HCT116 (cell line): ENCODE measurements at regions not wholly inside any gene's neighbourhood (a gene's known extent, or its start where the extent isn't known, plus 50 kb on each side); places are given as distances from the start of the nearest gene placed in this dataset.

ENCODE experiments used
- CEBPB ChIP-seq: IDR thresholded peaks from 2 replicates; pipeline ENCODE4 v1.6.1; 2012; ENCODE audit warnings: low read depth
- CTCF ChIP-seq, 3 experiments: fragments of 200-600 bp in 1 of 3; sonication (generic) in 1 of 3; IDR thresholded peaks in 2 of 3; conservative IDR thresholded peaks in 1 of 3; 2 replicates each; pipeline ENCODE4 v1.5.1; 2012 to 2017; ENCODE audit warnings: low read depth in 2 of 3, low read length in 2 of 3, antibody characterized with exemption in 1 of 3, borderline replicate concordance in 1 of 3, control low read depth in 1 of 3, mild to moderate bottlenecking in 1 of 3, mixed read lengths in 1 of 3, mixed run types in 1 of 3, moderate library complexity in 1 of 3; ENCODE audit not compliant: insufficient read depth in 1 of 3
- EZH2 ChIP-seq: fragments of 200-600 bp; sonication (generic); IDR thresholded peaks from 2 replicates; pipeline ENCODE4 v1.6.1; 2017; ENCODE audit warnings: antibody characterized with exemption, mixed run types
- EZH2phosphoT487 ChIP-seq: fragments of 200-600 bp; IDR thresholded peaks from 2 replicates; pipeline ENCODE4 v1.6.1; 2018; ENCODE audit warnings: antibody characterized with exemption, borderline replicate concordance
- POLR2A ChIP-seq: IDR thresholded peaks from 2 replicates; pipeline ENCODE4 v1.7.0; 2011; ENCODE audit warnings: borderline replicate concordance; ENCODE audit not compliant: insufficient read depth, insufficient read length; ENCODE audit errors: extremely low read depth
- POLR2AphosphoS5 ChIP-seq: IDR thresholded peaks from 2 replicates; pipeline ENCODE4 v1.6.1; 2011; ENCODE audit warnings: mild to moderate bottlenecking, low read depth, low read length, moderate library complexity
- RAD21 ChIP-seq: IDR thresholded peaks from 2 replicates; pipeline ENCODE4 v1.6.1; 2012; ENCODE audit warnings: low read depth, mild to moderate bottlenecking
- SIN3A ChIP-seq: IDR thresholded peaks from 2 replicates; pipeline ENCODE4 v1.6.1; 2012; ENCODE audit warnings: low read depth
- SRF ChIP-seq: IDR thresholded peaks from 2 replicates; pipeline ENCODE4 v1.6.1; 2012; ENCODE audit warnings: low read depth
- ZBTB33 ChIP-seq: IDR thresholded peaks from 2 replicates; pipeline ENCODE4 v1.6.1; 2011; ENCODE audit warnings: mild to moderate bottlenecking, low read length, moderate library complexity; ENCODE audit not compliant: insufficient replicate concordance; ENCODE audit errors: extremely low read depth

GRCh38 chr9:26319859-26320258, 572.7 kb downstream of the CAAP1 start:
- no peak for TF ChIP-seq CEBPB
- no peak for TF ChIP-seq POLR2AphosphoS5
- TF ChIP-seq CTCF (IDR thresholded peaks at IDR 0.05 in 2 of 3, conservative IDR thresholded peaks at IDR 0.05 in 1 of 3; ENCODE audit: borderline replicate concordance in 1 of 3, insufficient read depth in 1 of 3, low read depth in 2 of 3, low read length in 2 of 3) = no peak
- TF ChIP-seq EZH2phosphoT487 = no peak
- no peak for TF ChIP-seq ZBTB33
- no peak for TF ChIP-seq POLR2A
- TF ChIP-seq EZH2 = no peak
- TF ChIP-seq SRF = no peak
- no peak for TF ChIP-seq RAD21
- no peak for TF ChIP-seq SIN3A
